ENCODE measurements at regions not wholly inside any gene's neighbourhood (a gene's known extent, or its start where the extent isn't known, plus 50 kb on each side); places are given as distances from the start of the nearest gene placed in this dataset.

- no peak for TF ChIP-seq CTCF (IDR thresholded peaks at IDR 0.05)
- TF ChIP-seq POLR2A (IDR thresholded peaks at IDR 0.05) = no peak
- H3K36me3 ChIP-seq = no peaks in the 10 kb centered on the region
- no peak for DNase-seq
- H3K4me3 ChIP-seq (replicated peaks in 1 of 3) = no peak overlapping the region
- no peaks in the 10 kb centered on the region for H3K9me3 ChIP-seq
- intact Hi-C loops (cut with DNase I) = no loop called here
- WGBS, 2 donors = 84 to 88% methylated on average over 6 of the region's 6 CpGs
- no peaks in the 10 kb centered on the region for H3K27me3 ChIP-seq
- no peaks in the 10 kb centered on the region for H3K4me1 ChIP-seq
- no peak overlapping the region for H3K27ac ChIP-seq
Measured at GRCh38 chr16:66240088-66240487, 126.4 kb upstream of the CDH5 start.

- Histone ChIP-seq H3K27ac (no peak overlapping the region), H3K27me3 (no peaks in the 10 kb centered on the region), H3K4me1 (no peaks in the 10 kb centered on the region), H3K4me3 (replicated peaks in 1 of 3) (no peak overlapping the region), H3K36me3 (no peaks in the 10 kb centered on the region), H3K9me3 (no peaks in the 10 kb centered on the region)
- TF ChIP-seq POLR2A (IDR thresholded peaks at IDR 0.05) (no peak), CTCF (IDR thresholded peaks at IDR 0.05) (no peak)
- DNase-seq = no peak
- intact Hi-C loops (cut with DNase I) = no loop called here
- WGBS, 2 donors = 90 to 100% methylated on average over 1 of the region's 1 CpG
Measured at GRCh38 chr16:66238696-66239095, 127.8 kb upstream of the CDH5 start.

GRCh38 chr16:66236301-66236700 is 130.2 kb upstream of the CDH5 start:
- H3K4me1 ChIP-seq = no peaks in the 10 kb centered on the region
- H3K36me3 ChIP-seq = no peaks in the 10 kb centered on the region
- intact Hi-C loops (cut with DNase I) = no loop called here
- H3K27me3 ChIP-seq = no peaks in the 10 kb centered on the region
- TF ChIP-seq POLR2A (IDR thresholded peaks at IDR 0.05) (no peak), CTCF (IDR thresholded peaks at IDR 0.05) (no peak)
- 83 to 84% methylated on average over 10 to 12 of the region's 12 CpGs for WGBS, 2 donors
- no peak overlapping the region for H3K27ac ChIP-seq
- no peak overlapping the region for H3K4me3 ChIP-seq (replicated peaks in 1 of 3)
- DNase-seq = no peak
- no peaks in the 10 kb centered on the region for H3K9me3 ChIP-seq

- Histone ChIP-seq H3K27ac (no peak overlapping the region), H3K36me3 (no peaks in the 10 kb centered on the region), H3K9me3 (no peaks in the 10 kb centered on the region), H3K4me1 (no peaks in the 10 kb centered on the region), H3K4me3 (replicated peaks in 1 of 3) (no peak overlapping the region), H3K27me3 (no peaks in the 10 kb centered on the region)
- no peak for DNase-seq
- 71 to 77% methylated on average over 9 of the region's 9 CpGs for WGBS, 2 donors
- TF ChIP-seq CTCF (IDR thresholded peaks at IDR 0.05) (no peak), POLR2A (IDR thresholded peaks at IDR 0.05) (no peak)
- intact Hi-C loops (cut with DNase I) = no loop called here
Measured at GRCh38 chr16:66231452-66232160, 134.9 kb upstream of the CDH5 start.

GRCh38 chr16:66229651-66230050 is 136.8 kb upstream of the CDH5 start:
- 90 to 91% methylated on average over 4 of the region's 4 CpGs for WGBS, 2 donors
- intact Hi-C loops (cut with DNase I) = no loop called here
- no peak overlapping the region for H3K4me3 ChIP-seq (replicated peaks in 1 of 3)
- H3K9me3 ChIP-seq = no peaks in the 10 kb centered on the region
- H3K36me3 ChIP-seq = no peaks in the 10 kb centered on the region
- no peaks in the 10 kb centered on the region for H3K27me3 ChIP-seq
- TF ChIP-seq CTCF (IDR thresholded peaks at IDR 0.05) (no peak), POLR2A (IDR thresholded peaks at IDR 0.05) (no peak)
- no peaks in the 10 kb centered on the region for H3K4me1 ChIP-seq
- no peak for DNase-seq
- no peak overlapping the region for H3K27ac ChIP-seq
